T-helper 2 cell treated with Interferon-gamma antibody and Interleukin-4, amounts not matched to agents 5 μg/mL and 100 μg/mL, for 36 hours (primary cell): ENCODE measurements at regions not wholly inside any gene's neighbourhood (a gene's known extent, or its start where the extent isn't known, plus 50 kb on each side); places are given as distances from the start of the nearest gene placed in this dataset.

Experiments used
- DNase-seq: peaks from one replicate; pipeline ENCODE4 v3.0.0; 2021; ENCODE audit warnings: low spot score
- H3K27ac Mint-ChIP-seq: one replicate; pipeline ENCODE4 v1.8.0; 2021; ENCODE audit warnings: mild to moderate bottlenecking, mixed read lengths
- H3K27me3 Mint-ChIP-seq: one replicate; pipeline ENCODE4 v1.8.0; 2021; ENCODE audit warnings: low read depth, mixed read lengths
- H3K36me3 Mint-ChIP-seq: one replicate; pipeline ENCODE4 v1.8.0; 2021; ENCODE audit warnings: low read depth, mixed read lengths
- H3K4me1 Mint-ChIP-seq: one replicate; pipeline ENCODE4 v1.8.0; 2021; ENCODE audit warnings: low read depth, mixed read lengths
- H3K4me3 Mint-ChIP-seq: one replicate; pipeline ENCODE4 v1.8.0; 2022; ENCODE audit warnings: mild to moderate bottlenecking, moderate library complexity, mixed read lengths
- H3K9me3 Mint-ChIP-seq: one replicate; pipeline ENCODE4 v1.8.0; 2021; ENCODE audit warnings: mixed read lengths

GRCh38 chr1:185515696-185516095, 198.7 kb upstream of the IVNS1ABP start:
- no peak for DNase-seq
- Mint-ChIP-seq H3K36me3 (peaks cover 23% of the 10 kb centered on the region), H3K4me1 (peaks cover 6% of the 10 kb centered on the region), H3K4me3 (no peak overlapping the region), H3K27me3 (no peaks in the 10 kb centered on the region), H3K27ac (no peak overlapping the region), H3K9me3 (peaks cover 54% of the 10 kb centered on the region)

GRCh38 chr1:185514311-185514710, 197.3 kb upstream of the IVNS1ABP start:
- no peak for DNase-seq
- Mint-ChIP-seq H3K27ac (no peak overlapping the region), H3K9me3 (peaks cover 40% of the 10 kb centered on the region), H3K27me3 (no peaks in the 10 kb centered on the region), H3K36me3 (peaks cover 15% of the 10 kb centered on the region), H3K4me1 (peaks cover 2% of the 10 kb centered on the region), H3K4me3 (no peak overlapping the region)

GRCh38 chr1:185512442-185512841, 195.4 kb upstream of the IVNS1ABP start:
- Mint-ChIP-seq H3K9me3 (peaks cover 36% of the 10 kb centered on the region), H3K27me3 (no peaks in the 10 kb centered on the region), H3K4me1 (peaks cover 2% of the 10 kb centered on the region), H3K27ac (no peak overlapping the region), H3K4me3 (no peak overlapping the region), H3K36me3 (peaks cover 10% of the 10 kb centered on the region)
- DNase-seq: no peak

- H3K36me3 Mint-ChIP-seq: no peaks in the 10 kb centered on the region
- DNase-seq: no peak
- peaks cover 11% of the 10 kb centered on the region for H3K9me3 Mint-ChIP-seq
- no peak overlapping the region for H3K4me3 Mint-ChIP-seq
- no peak overlapping the region for H3K27ac Mint-ChIP-seq
- peaks cover 8% of the 10 kb centered on the region for H3K4me1 Mint-ChIP-seq
- H3K27me3 Mint-ChIP-seq: no peaks in the 10 kb centered on the region
These were observed 184.1 kb upstream of the IVNS1ABP start for GRCh38 chr1:185501099-185501498.

- Mint-ChIP-seq H3K27me3 (no peaks in the 10 kb centered on the region), H3K36me3 (no peaks in the 10 kb centered on the region), H3K4me3 (no peak overlapping the region), H3K4me1 (peaks cover 13% of the 10 kb centered on the region), H3K9me3 (peaks cover 4% of the 10 kb centered on the region), H3K27ac (no peak overlapping the region)
- DNase-seq: peak; percentile 40
These were observed 183.1 kb upstream of the IVNS1ABP start for GRCh38 chr1:185500001-185500626.

DNA sequence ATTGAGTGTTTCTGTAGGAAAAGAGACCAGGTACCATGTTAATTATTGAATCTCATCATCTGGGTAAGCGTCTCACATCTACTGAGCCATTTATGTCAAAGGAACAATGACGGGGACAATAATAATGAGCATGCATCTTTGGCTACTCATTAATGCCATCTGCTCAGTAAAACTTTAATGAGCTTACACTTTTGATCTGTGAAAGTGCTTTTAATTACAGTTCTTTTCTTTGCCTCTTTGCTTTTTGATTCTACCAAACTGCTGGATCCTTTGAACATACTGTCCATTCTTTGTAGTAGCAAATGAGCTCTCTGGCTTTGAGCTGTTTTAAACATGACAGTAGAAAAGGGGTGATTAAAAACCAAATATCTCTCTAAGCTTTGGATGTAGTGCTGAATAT, 181.2 kb upstream of the IVNS1ABP start:
- Mint-ChIP-seq H3K27ac (no peak overlapping the region), H3K4me1 (peaks cover 14% of the 10 kb centered on the region), H3K27me3 (no peaks in the 10 kb centered on the region), H3K4me3 (no peak overlapping the region), H3K9me3 (peaks cover 4% of the 10 kb centered on the region), H3K36me3 (no peaks in the 10 kb centered on the region)
- DNase-seq: no peak

GRCh38 chr1:185497177-185497576, 180.1 kb upstream of the IVNS1ABP start:
- Mint-ChIP-seq H3K9me3 (peaks cover 4% of the 10 kb centered on the region), H3K27me3 (no peaks in the 10 kb centered on the region), H3K4me1 (peaks cover 18% of the 10 kb centered on the region), H3K36me3 (no peaks in the 10 kb centered on the region), H3K4me3 (no peak overlapping the region), H3K27ac (no peak overlapping the region)
- DNase-seq: no peak

DNA sequence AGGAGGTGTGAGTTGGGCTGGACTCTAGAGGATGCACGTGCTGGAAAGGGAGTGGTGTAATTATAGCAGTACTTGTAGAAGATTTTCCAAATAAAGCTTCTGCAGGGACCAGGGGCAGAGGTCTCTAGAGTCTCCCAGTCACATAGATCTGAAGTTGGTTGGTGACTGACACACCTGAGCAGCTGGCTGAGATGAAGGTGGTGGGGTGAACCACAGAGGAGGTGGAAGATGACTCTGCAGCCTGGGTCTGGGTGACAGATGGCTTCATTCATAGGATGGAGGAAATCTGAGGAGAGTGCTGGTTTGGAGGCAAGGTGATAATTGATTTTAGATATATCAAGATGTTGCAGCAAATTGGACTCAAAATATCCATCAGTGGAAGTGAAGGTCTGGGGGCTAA, 178.9 kb upstream of the IVNS1ABP start:
- H3K9me3 Mint-ChIP-seq: peaks cover 4% of the 10 kb centered on the region
- no peaks in the 10 kb centered on the region for H3K36me3 Mint-ChIP-seq
- H3K4me3 Mint-ChIP-seq: no peak overlapping the region
- H3K4me1 Mint-ChIP-seq: peaks cover 15% of the 10 kb centered on the region
- H3K27me3 Mint-ChIP-seq: no peaks in the 10 kb centered on the region
- H3K27ac Mint-ChIP-seq: no peak overlapping the region
- no peak for DNase-seq

GRCh38 chr1:185495007-185495406, 178.0 kb upstream of the IVNS1ABP start:
- Mint-ChIP-seq H3K27ac (no peak overlapping the region), H3K36me3 (no peaks in the 10 kb centered on the region), H3K4me3 (no peak overlapping the region), H3K9me3 (no peaks in the 10 kb centered on the region), H3K27me3 (no peaks in the 10 kb centered on the region), H3K4me1 (peaks cover 12% of the 10 kb centered on the region)
- DNase-seq: no peak

DNA sequence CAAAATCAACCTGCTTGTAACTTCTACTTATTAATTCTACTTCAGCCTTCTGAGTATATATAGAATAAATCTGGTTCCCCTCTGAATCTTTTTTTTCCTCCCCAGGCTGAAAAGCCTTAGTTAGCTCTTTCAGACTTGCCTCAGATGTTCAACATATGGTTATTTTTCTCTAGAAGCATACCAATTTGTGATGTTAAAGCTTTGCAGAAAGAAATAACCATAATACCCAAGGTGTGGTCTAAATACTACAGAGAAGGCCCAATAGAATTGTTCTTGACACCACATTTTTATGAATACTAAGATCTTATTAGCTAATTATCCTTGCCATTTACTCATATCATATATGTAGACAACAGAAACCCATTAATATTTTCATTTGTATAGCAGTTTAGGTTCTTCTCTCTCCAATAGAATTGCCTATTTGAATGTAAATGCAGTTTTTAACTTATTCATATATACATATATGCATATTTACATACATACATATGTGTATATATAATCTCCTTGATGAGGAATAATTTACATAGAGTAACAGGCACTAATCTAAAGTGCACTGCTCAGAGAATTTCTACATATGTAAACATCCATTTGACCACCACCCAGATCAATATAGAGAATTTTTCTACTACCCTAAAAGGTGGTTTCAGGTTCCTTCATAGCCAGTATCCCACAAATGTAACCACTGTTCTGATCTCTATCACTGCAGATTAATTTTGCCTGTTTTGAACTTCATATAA, 175.2 kb upstream of the IVNS1ABP start:
- Mint-ChIP-seq H3K27me3 (no peaks in the 10 kb centered on the region), H3K9me3 (no peaks in the 10 kb centered on the region), H3K4me3 (no peak overlapping the region), H3K27ac (no peak overlapping the region), H3K36me3 (no peaks in the 10 kb centered on the region), H3K4me1 (peaks cover 12% of the 10 kb centered on the region)
- no peak for DNase-seq

DNA sequence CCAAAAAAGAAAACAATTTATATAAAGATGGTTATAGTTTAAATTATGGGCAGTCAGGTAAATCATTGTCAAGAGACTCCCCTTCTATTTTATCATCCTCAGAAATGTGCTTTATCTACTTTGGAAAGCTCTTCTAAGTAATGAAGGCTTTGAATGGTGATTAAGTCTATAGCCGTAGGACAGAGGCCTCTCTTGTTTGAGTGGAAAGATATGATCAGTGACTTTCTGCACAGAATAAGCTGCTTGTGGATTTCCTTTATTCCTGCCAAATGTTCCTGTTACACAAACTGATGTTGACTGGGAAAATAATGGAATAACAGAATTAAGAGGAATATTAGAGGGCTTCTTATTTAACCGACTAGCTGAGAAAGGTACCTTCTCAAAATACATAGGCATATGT, 174.6 kb upstream of the IVNS1ABP start:
- H3K4me1 Mint-ChIP-seq: peaks cover 12% of the 10 kb centered on the region
- H3K4me3 Mint-ChIP-seq: no peak overlapping the region
- no peaks in the 10 kb centered on the region for H3K27me3 Mint-ChIP-seq
- H3K9me3 Mint-ChIP-seq: no peaks in the 10 kb centered on the region
- H3K27ac Mint-ChIP-seq: no peak overlapping the region
- DNase-seq: no peak
- H3K36me3 Mint-ChIP-seq: no peaks in the 10 kb centered on the region

- Mint-ChIP-seq H3K27ac (no peak overlapping the region), H3K27me3 (no peaks in the 10 kb centered on the region), H3K36me3 (no peaks in the 10 kb centered on the region), H3K4me1 (peaks cover 12% of the 10 kb centered on the region), H3K9me3 (no peaks in the 10 kb centered on the region), H3K4me3 (no peak overlapping the region)
- DNase-seq: no peak
These were observed 173.9 kb upstream of the IVNS1ABP start for GRCh38 chr1:185490924-185491323.

GRCh38 chr1:185489406-185489805, 172.4 kb upstream of the IVNS1ABP start:
- Mint-ChIP-seq H3K4me1 (peaks cover 8% of the 10 kb centered on the region), H3K27ac (no peak overlapping the region)
- DNase-seq: no peak

GRCh38 chr1:185488808-185489207, 171.8 kb upstream of the IVNS1ABP start:
- Mint-ChIP-seq H3K27ac (no peak overlapping the region), H3K4me1 (peaks cover 8% of the 10 kb centered on the region), H3K9me3 (no peaks in the 10 kb centered on the region), H3K36me3 (no peaks in the 10 kb centered on the region), H3K27me3 (no peaks in the 10 kb centered on the region), H3K4me3 (no peak overlapping the region)
- DNase-seq: no peak

More at GRCh38 chr1:185489406-185489805, 172.4 kb upstream of the IVNS1ABP start:
- Mint-ChIP-seq H3K36me3 (no peaks in the 10 kb centered on the region), H3K27me3 (no peaks in the 10 kb centered on the region), H3K4me3 (no peak overlapping the region), H3K9me3 (no peaks in the 10 kb centered on the region)

- Mint-ChIP-seq H3K27ac (no peak overlapping the region), H3K9me3 (no peaks in the 10 kb centered on the region), H3K4me1 (peaks cover 8% of the 10 kb centered on the region), H3K36me3 (no peaks in the 10 kb centered on the region), H3K27me3 (no peaks in the 10 kb centered on the region), H3K4me3 (no peak overlapping the region)
- DNase-seq: no peak
These were observed 170.9 kb upstream of the IVNS1ABP start for GRCh38 chr1:185487936-185488335.
